ENCODE measurements at regions not wholly inside any gene's neighbourhood (a gene's known extent, or its start where the extent isn't known, plus 50 kb on each side); places are given as distances from the start of the nearest gene placed in this dataset.

DNA sequence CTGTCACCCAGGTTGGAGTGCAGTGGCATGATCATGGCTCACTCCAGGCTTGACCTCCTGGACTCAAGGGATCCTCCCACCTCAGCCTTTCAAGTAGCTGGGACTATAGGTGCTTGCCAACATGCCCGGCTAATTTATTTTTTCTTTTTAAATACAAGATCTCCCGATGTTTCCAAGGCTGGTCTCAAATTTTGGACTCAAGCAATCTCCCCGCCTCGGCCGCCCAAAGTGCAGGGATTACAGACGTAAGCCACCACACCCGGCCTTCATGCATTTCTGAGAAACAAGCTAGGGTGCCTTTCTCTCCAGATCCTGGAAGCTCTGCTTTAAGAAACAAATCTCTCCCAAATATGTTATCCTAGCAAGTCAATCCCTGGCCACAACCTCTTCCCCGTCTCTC is 234.1 kb downstream of the FBXO15 start:
- DNase-seq (ENCODE audit: low read depth): no peak
- no peak overlapping the region for H3K4me3 ChIP-seq (ENCODE audit: low read depth, low read length)
- no peak for TF ChIP-seq CTCF (conservative IDR thresholded peaks at IDR 0.05; ENCODE audit: low read depth, low read length)

GRCh38 chr18:73908323-73908722 is 239.3 kb downstream of the FBXO15 start:
- DNase-seq (ENCODE audit: low read depth): no peak
- no peak overlapping the region for H3K4me3 ChIP-seq (ENCODE audit: low read depth, low read length)
- no peak for TF ChIP-seq CTCF (conservative IDR thresholded peaks at IDR 0.05; ENCODE audit: low read depth, low read length)

- no peak for TF ChIP-seq CTCF (conservative IDR thresholded peaks at IDR 0.05; ENCODE audit: low read depth, low read length)
Measured at GRCh38 chr18:73901566-73901965, 246.1 kb downstream of the FBXO15 start.

GRCh38 chr18:73901151-73901550 is 246.5 kb downstream of the FBXO15 start:
- no peak overlapping the region for H3K4me3 ChIP-seq (ENCODE audit: low read depth, low read length)
- TF ChIP-seq CTCF (conservative IDR thresholded peaks at IDR 0.05; ENCODE audit: low read depth, low read length): no peak
- DNase-seq (ENCODE audit: low read depth): no peak

More at GRCh38 chr18:73901566-73901965, 246.1 kb downstream of the FBXO15 start:
- H3K4me3 ChIP-seq (ENCODE audit: low read depth, low read length): no peak overlapping the region
- no peak for DNase-seq (ENCODE audit: low read depth)

DNA sequence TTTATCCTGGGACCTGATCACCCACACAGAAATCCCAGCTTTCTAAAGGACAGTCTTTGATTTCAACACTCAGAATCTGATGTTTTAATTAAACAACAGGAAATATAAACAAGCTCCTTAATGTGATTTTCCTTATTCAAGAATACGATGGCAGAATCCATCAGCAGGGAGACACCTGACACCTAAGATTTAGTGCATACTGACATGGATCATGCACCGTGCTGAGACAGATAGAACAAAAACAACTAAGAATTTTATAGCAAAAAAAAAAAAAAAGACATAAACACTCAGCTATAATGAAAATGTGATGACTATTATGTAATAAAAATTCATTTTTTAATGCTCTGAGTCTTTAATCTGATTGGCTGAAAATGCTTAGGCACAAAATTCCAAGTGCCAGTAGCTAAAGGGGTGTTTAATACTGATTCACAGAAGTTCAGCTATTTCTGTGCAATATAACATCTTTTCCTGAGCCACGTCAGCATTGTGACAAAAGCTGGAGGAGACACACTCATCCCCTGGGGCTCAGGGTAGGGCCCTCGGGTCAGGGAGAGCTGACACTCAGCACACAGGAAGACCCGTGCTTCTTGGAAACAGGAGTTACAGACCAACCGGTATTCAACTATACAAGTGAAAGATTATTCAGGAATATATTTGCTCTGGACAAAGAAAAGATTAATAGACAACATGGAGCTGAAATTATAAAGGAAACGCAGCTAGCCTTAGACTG is 247.4 kb downstream of the FBXO15 start:
- TF ChIP-seq CTCF (conservative IDR thresholded peaks at IDR 0.05; ENCODE audit: low read depth, low read length): no peak
- DNase-seq (ENCODE audit: low read depth): no peak
- no peak overlapping the region for H3K4me3 ChIP-seq (ENCODE audit: low read depth, low read length)

GRCh38 chr18:73897517-73897916 is 250.1 kb downstream of the FBXO15 start:
- DNase-seq (ENCODE audit: low read depth): no peak
- no peak overlapping the region for H3K4me3 ChIP-seq (ENCODE audit: low read depth, low read length)
- no peak for TF ChIP-seq CTCF (conservative IDR thresholded peaks at IDR 0.05; ENCODE audit: low read depth, low read length)

DNA sequence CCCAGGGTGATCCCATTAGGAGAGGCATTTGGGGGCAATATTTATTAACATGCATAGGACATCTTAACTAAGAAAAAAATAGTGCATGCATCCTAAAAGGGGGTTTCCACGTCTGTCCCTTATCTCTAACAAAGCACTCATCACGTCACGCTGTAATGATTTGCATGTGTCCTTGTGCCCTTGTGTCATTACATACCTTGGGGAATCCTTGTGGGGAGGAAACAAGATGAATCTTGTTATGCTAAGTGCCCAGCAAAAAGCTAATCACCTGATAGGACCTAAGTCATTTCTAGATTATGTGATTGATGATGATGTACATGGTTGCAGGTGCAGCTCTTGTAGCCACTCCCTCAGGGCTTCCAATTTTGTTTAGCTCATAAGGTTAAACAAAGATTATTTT is 250.9 kb downstream of the FBXO15 start:
- no peak for DNase-seq (ENCODE audit: low read depth)
- no peak overlapping the region for H3K4me3 ChIP-seq (ENCODE audit: low read depth, low read length)
- no peak for TF ChIP-seq CTCF (conservative IDR thresholded peaks at IDR 0.05; ENCODE audit: low read depth, low read length)

All from epithelial cell of proximal tubule (primary cell).